ENCODE measurements at regions not wholly inside any gene's neighbourhood (a gene's known extent, or its start where the extent isn't known, plus 50 kb on each side); places are given as distances from the start of the nearest gene placed in this dataset.

- no peak for TF ChIP-seq BHLHE40 (IDR thresholded peaks at IDR 0.05; ENCODE audit: low read depth, low read length)
- no peak for TF ChIP-seq RCOR1 (IDR thresholded peaks at IDR 0.05; ENCODE audit: low read depth, low read length)
- TF ChIP-seq CTCF (IDR thresholded peaks at IDR 0.05): no peak
- TF ChIP-seq SREBF2 (IDR thresholded peaks at IDR 0.05): no peak
- no peak for TF ChIP-seq RNF2 (IDR thresholded peaks at IDR 0.05; ENCODE audit: borderline replicate concordance, low read depth)
Observed at GRCh38 chrX:140360284-140360683, 144.6 kb downstream of the SOX3 start.

Data from A549 (cell line).